Endodermal cell (in vitro differentiated cells): ENCODE measurements at regions not wholly inside any gene's neighbourhood (a gene's known extent, or its start where the extent isn't known, plus 50 kb on each side); places are given as distances from the start of the nearest gene placed in this dataset.
A peak's percentile ranks its signal among the peaks of the same experiment; 100 is the strongest.

Source experiments
- DNase-seq: peaks from one replicate; pipeline ENCODE4 v3.0.0-alpha.2; 2017
- H3K27ac ChIP-seq: 2 replicates; pipeline ENCODE4 v1.5.1; 2013; ENCODE audit warnings: mild to moderate bottlenecking, low read depth, low read length, moderate library complexity
- H3K27me3 ChIP-seq: 2 replicates; pipeline ENCODE4 v1.6.1; 2013; ENCODE audit warnings: mild to moderate bottlenecking, low read length, moderate library complexity; ENCODE audit not compliant: insufficient read depth, control insufficient read depth, poor library complexity, severe bottlenecking
- H3K36me3 ChIP-seq: 2 replicates; pipeline ENCODE4 v1.7.0; 2013; ENCODE audit warnings: mild to moderate bottlenecking, low read length, moderate library complexity; ENCODE audit not compliant: control insufficient read depth, insufficient read depth
- H3K4me1 ChIP-seq: one replicate; pipeline ENCODE4 v1.7.0; 2013; ENCODE audit warnings: low read length; ENCODE audit not compliant: control insufficient read depth, insufficient read depth
- H3K4me3 ChIP-seq: 2 replicates; pipeline ENCODE4 v1.5.1; 2013; ENCODE audit warnings: mild to moderate bottlenecking, low read length, moderate library complexity
- H3K9ac ChIP-seq: 2 replicates; pipeline ENCODE4 v1.6.1; 2013; ENCODE audit warnings: mild to moderate bottlenecking, low read length, moderate library complexity; ENCODE audit not compliant: poor library complexity, severe bottlenecking; ENCODE audit errors: extremely low read depth
- H3K9me3 ChIP-seq: 2 replicates; pipeline ENCODE4 v1.6.1; 2013; ENCODE audit warnings: mild to moderate bottlenecking, low read length, moderate library complexity; ENCODE audit not compliant: control insufficient read depth
- H3K27ac Mint-ChIP-seq: 2 replicates; pipeline ENCODE4 v1.8.0; 2020; ENCODE audit warnings: mixed read lengths
- H3K27me3 Mint-ChIP-seq: 2 replicates; pipeline ENCODE4 v1.8.0; 2021; ENCODE audit warnings: mild to moderate bottlenecking, mixed read lengths; ENCODE audit not compliant: insufficient read depth
- H3K36me3 Mint-ChIP-seq: 2 replicates; pipeline ENCODE4 v1.8.0; 2020; ENCODE audit warnings: low read depth, mixed read lengths
- H3K4me1 Mint-ChIP-seq: 2 replicates; pipeline ENCODE4 v1.8.0; 2020; ENCODE audit warnings: mixed read lengths
- H3K4me3 Mint-ChIP-seq: 2 replicates; pipeline ENCODE4 v1.8.0; 2020; ENCODE audit warnings: mild to moderate bottlenecking, moderate library complexity, mixed read lengths
- H3K9me3 Mint-ChIP-seq: 2 replicates; pipeline ENCODE4 v1.8.0; 2020; ENCODE audit warnings: mild to moderate bottlenecking, mixed read lengths
- WGBS, 2 experiments: methylation state at CpG; one replicate each; pipeline versions ENCODE4 v1.1.5 to v1.1.7; 2013; ENCODE audit warnings: missing lambda C conversion rate in 2 of 2, mixed read lengths in 1 of 2; ENCODE audit not compliant: insufficient coverage in 1 of 2, insufficient read length in 1 of 2; 5-methylcytosine and 5-hydroxymethylcytosine counted together
- TF ChIP-seq, protein P1 (sequence below): fragments of 200-600 bp; sonication (generic); conservative IDR thresholded peaks from 2 replicates; pipeline ENCODE4 v1.5.0; 2021; ENCODE audit warnings: antibody characterized with exemption, mild to moderate bottlenecking

DNA sequence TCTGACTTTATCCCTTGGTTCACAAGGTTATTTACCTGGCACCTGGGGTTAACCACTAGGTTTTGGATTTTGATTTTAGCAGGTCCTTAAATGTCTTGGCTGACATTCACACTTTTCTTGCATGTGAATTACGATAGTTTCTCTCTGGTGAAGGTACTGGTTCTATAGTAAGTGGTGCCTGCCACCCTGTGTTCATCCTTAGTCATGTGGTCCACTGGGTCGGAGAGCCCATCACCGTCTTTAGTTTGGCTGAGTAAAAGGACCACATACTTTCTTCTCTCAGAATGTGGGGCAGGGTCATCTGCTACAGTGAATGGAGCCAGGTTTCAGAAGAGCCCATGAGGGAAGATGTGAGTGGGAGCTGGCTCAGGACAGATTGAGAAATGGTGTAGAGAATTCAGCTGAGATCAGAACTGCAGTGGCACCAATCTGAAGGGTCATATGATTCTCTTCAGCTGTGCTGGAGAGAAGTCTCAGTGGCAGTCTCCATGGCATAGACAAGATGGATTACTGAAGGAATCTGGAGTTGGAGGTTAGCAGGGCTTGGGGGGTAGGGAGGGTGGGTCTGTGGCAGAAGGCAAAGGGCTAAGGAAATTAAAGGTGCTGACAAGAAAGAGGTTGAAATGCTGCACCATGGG is 310.4 kb downstream of the GPAT3 start:
- Histone ChIP-seq H3K9ac (no peak overlapping the region), H3K9me3 (no peaks in the 10 kb centered on the region), H3K36me3 (no peaks in the 10 kb centered on the region), H3K4me3 (no peak overlapping the region), H3K27me3 (no peaks in the 10 kb centered on the region), H3K4me1 (no peaks in the 10 kb centered on the region), H3K27ac (no peak overlapping the region)
- Mint-ChIP-seq H3K4me3 (no peak overlapping the region), H3K4me1 (peaks cover 5% of the 10 kb centered on the region), H3K27ac (no peak overlapping the region), H3K36me3 (no peaks in the 10 kb centered on the region), H3K9me3 (no peaks in the 10 kb centered on the region), H3K27me3 (no peaks in the 10 kb centered on the region)
- TF ChIP-seq, protein P1, sequence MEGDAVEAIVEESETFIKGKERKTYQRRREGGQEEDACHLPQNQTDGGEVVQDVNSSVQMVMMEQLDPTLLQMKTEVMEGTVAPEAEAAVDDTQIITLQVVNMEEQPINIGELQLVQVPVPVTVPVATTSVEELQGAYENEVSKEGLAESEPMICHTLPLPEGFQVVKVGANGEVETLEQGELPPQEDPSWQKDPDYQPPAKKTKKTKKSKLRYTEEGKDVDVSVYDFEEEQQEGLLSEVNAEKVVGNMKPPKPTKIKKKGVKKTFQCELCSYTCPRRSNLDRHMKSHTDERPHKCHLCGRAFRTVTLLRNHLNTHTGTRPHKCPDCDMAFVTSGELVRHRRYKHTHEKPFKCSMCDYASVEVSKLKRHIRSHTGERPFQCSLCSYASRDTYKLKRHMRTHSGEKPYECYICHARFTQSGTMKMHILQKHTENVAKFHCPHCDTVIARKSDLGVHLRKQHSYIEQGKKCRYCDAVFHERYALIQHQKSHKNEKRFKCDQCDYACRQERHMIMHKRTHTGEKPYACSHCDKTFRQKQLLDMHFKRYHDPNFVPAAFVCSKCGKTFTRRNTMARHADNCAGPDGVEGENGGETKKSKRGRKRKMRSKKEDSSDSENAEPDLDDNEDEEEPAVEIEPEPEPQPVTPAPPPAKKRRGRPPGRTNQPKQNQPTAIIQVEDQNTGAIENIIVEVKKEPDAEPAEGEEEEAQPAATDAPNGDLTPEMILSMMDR, result peak; percentile 54
- 80 to 83% methylated on average over 1 to 3 of the region's 3 CpGs for WGBS, 2 experiments
- DNase-seq, result peak; percentile 66

DNA sequence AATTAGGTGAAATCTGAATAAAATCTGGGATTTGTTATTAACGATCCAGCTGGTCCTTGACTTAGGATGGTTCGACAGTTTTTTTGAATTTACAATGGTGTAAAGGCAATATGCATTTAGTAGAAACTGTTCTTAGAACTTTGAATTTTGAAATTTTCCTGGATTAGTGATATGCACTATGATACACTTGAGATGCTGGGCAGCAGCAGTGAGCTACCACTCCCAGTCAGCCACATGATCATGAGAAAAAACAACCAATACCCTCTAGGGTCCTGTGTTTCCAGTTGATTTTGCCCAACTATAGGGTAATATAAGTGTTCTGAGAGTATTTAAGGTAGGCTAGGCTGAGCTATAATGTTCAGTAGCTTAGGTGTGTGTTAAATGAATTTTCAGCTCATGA is 303.7 kb downstream of the GPAT3 start:
- DNase-seq, result no peak
- Mint-ChIP-seq H3K9me3 (no peaks in the 10 kb centered on the region), H3K4me1 (no peaks in the 10 kb centered on the region), H3K27ac (no peak overlapping the region), H3K4me3 (no peak overlapping the region), H3K27me3 (no peaks in the 10 kb centered on the region), H3K36me3 (no peaks in the 10 kb centered on the region)
- H3K27me3 ChIP-seq, result no peaks in the 10 kb centered on the region
- H3K36me3 ChIP-seq, result no peaks in the 10 kb centered on the region
- TF ChIP-seq, protein P1, result no peak
- H3K4me1 ChIP-seq, result no peaks in the 10 kb centered on the region
- H3K27ac ChIP-seq, result no peak overlapping the region
- no peaks in the 10 kb centered on the region for H3K9me3 ChIP-seq
- H3K4me3 ChIP-seq, result no peak overlapping the region
- 92 to 99% methylated on average over 2 of the region's 2 CpGs for WGBS, 2 experiments
- no peak overlapping the region for H3K9ac ChIP-seq

DNA sequence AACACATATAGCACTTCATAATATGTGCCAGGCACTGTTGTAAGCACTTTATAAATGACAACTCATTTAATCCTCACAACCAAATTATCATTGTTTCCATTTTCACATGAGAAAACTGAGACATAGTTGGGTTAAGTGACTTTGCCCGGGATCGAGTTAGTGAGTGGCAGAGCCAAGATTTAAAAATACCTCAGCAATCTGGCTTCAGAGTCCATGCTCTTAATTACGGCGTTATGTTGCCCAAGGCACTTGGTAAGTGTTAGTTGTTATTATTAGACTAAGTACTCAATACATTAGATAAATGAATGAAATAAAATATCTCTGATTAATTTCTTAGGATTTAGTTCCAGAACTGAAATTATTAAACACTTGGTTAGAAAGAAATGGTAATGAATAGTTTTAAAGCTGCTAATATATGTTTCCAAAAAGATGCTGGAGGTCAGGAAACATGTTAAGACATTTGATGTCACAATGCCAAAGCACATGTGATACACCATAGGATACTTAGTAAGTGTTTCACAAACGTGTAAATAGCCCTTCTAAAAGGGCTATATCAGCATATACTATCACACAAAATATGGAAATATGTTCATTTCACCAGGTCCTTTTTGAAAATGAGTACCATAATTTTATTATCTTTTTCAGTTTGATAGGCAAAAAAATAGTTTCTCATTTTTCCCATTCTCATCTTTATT is 301.9 kb downstream of the GPAT3 start:
- Mint-ChIP-seq H3K27me3 (no peaks in the 10 kb centered on the region), H3K36me3 (no peaks in the 10 kb centered on the region), H3K9me3 (no peaks in the 10 kb centered on the region), H3K4me1 (no peaks in the 10 kb centered on the region), H3K4me3 (no peak overlapping the region), H3K27ac (no peak overlapping the region)
- no peak overlapping the region for H3K27ac ChIP-seq
- no peaks in the 10 kb centered on the region for H3K4me1 ChIP-seq
- 80 to 94% methylated on average over 2 to 3 of the region's 5 CpGs for WGBS, 2 experiments
- TF ChIP-seq, protein P1, result no peak
- H3K9me3 ChIP-seq, result no peaks in the 10 kb centered on the region
- H3K4me3 ChIP-seq, result no peak overlapping the region
- no peak overlapping the region for H3K9ac ChIP-seq
- H3K36me3 ChIP-seq, result no peaks in the 10 kb centered on the region
- no peaks in the 10 kb centered on the region for H3K27me3 ChIP-seq
- DNase-seq, result no peak
